Lower lobe of right lung (tissue), 2 donors: ENCODE measurements at regions not wholly inside any gene's neighbourhood (a gene's known extent, or its start where the extent isn't known, plus 50 kb on each side); places are given as distances from the start of the nearest gene placed in this dataset.

Source experiments
- ATAC-seq, 2 donors: fragments of 200-7000 bp; cut with Tn5 transposase; one replicate each; pipeline ENCODE4 v1.9.1; 2020 to 2022; ENCODE audit warnings: mild to moderate bottlenecking in 2 of 2, moderate library complexity in 2 of 2
- DNase-seq: peaks from one replicate; pipeline ENCODE4 v3.0.0-alpha.2; 2020
- H3K27ac ChIP-seq: fragments of 200-600 bp; one replicate; pipeline ENCODE4 v1.8.0; 2022
- H3K27me3 ChIP-seq: fragments of 200-600 bp; one replicate; pipeline ENCODE4 v1.8.0; 2022; ENCODE audit warnings: low read depth
- H3K36me3 ChIP-seq: fragments of 200-600 bp; one replicate; pipeline ENCODE4 v1.8.0; 2022; ENCODE audit warnings: mild to moderate bottlenecking
- H3K4me1 ChIP-seq: fragments of 200-600 bp; one replicate; pipeline ENCODE4 v1.8.0; 2022
- H3K4me3 ChIP-seq: fragments of 200-600 bp; one replicate; pipeline ENCODE4 v1.8.0; 2022; ENCODE audit warnings: mild to moderate bottlenecking
- H3K9me3 ChIP-seq: fragments of 200-600 bp; one replicate; pipeline ENCODE4 v1.8.0; 2022
- intact Hi-C: fragments of 100-400 bp; cut with DNase I; formaldehyde crosslinking; loops from one replicate; pipeline ENCODE4 v1.11.0; 2022
- TF ChIP-seq, protein P1 (sequence below): fragments of 200-600 bp; IDR thresholded peaks from one replicate; pipeline ENCODE4 v1.8.0; 2022; ENCODE audit warnings: antibody characterized with exemption, mild to moderate bottlenecking
- donor health status: DM: no; HTN: yes; CAD: no; lungs with severe emphysema.

DNA sequence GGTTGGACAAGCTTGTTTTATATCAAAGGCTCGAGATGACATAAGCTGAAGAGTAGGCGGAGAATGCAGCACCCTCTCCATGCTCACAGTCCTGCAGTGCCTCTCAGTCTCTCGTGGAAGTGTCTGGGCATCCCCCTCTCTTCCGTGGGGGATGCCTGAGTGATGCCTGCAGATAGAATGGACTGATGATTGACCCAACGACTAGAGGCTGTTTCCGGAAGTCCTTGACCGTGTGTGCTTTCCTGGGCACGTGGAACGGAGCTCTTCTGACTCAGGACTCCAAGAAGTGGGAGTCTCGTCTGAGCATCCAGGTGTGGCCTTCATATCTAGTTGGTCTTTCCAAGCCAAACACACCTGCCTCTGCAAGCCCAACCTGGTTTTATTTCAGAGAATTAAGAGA, 241.8 kb upstream of the IRX2 start:
- TF ChIP-seq, protein P1, sequence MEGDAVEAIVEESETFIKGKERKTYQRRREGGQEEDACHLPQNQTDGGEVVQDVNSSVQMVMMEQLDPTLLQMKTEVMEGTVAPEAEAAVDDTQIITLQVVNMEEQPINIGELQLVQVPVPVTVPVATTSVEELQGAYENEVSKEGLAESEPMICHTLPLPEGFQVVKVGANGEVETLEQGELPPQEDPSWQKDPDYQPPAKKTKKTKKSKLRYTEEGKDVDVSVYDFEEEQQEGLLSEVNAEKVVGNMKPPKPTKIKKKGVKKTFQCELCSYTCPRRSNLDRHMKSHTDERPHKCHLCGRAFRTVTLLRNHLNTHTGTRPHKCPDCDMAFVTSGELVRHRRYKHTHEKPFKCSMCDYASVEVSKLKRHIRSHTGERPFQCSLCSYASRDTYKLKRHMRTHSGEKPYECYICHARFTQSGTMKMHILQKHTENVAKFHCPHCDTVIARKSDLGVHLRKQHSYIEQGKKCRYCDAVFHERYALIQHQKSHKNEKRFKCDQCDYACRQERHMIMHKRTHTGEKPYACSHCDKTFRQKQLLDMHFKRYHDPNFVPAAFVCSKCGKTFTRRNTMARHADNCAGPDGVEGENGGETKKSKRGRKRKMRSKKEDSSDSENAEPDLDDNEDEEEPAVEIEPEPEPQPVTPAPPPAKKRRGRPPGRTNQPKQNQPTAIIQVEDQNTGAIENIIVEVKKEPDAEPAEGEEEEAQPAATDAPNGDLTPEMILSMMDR = no peak
- ATAC-seq = no peak
- H3K27ac ChIP-seq = no peak overlapping the region

GRCh38 chr5:2992806-2993205, 241.3 kb upstream of the IRX2 start:
- no peaks in the 10 kb centered on the region for H3K27me3 ChIP-seq
- ATAC-seq (no peak), DNase-seq (no peak)
- no peaks in the 10 kb centered on the region for H3K4me1 ChIP-seq
- H3K9me3 ChIP-seq = no peaks in the 10 kb centered on the region
- H3K4me3 ChIP-seq = no peak overlapping the region
- H3K36me3 ChIP-seq = no peaks in the 10 kb centered on the region
- TF ChIP-seq, protein P1 = no peak
- no peak overlapping the region for H3K27ac ChIP-seq
- intact Hi-C loops = no loop called here

More for the DNA sequence above, 241.8 kb upstream of the IRX2 start:
- Histone ChIP-seq H3K4me1 (no peaks in the 10 kb centered on the region), H3K9me3 (no peaks in the 10 kb centered on the region), H3K4me3 (no peak overlapping the region), H3K27me3 (no peaks in the 10 kb centered on the region), H3K36me3 (no peaks in the 10 kb centered on the region)
- intact Hi-C loops = no loop called here
- no peak for DNase-seq

DNA sequence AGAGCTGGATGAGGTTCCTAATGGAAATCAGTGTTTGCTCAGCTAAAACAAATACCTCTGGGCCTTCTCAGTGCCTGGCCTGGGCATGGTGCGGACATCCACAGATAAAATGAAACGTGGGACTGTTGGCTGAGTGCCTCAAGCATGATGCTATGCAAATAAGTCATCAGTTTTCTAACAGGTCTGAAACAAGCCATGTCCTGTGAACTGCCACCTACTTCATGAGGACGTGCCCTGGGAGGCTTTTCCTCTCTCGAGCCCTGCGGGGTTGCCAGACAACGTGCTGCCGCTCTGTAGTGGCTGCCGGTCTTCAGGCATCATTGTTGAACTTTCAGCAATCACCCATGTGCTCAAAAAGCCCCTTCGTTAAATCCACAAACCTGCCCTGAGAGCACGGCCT, 240.4 kb upstream of the IRX2 start:
- ATAC-seq (no peak), DNase-seq (no peak)
- TF ChIP-seq, protein P1 = no peak
- Histone ChIP-seq H3K27ac (no peak overlapping the region), H3K36me3 (no peaks in the 10 kb centered on the region), H3K27me3 (no peaks in the 10 kb centered on the region), H3K4me3 (no peak overlapping the region), H3K4me1 (no peaks in the 10 kb centered on the region), H3K9me3 (no peaks in the 10 kb centered on the region)
- intact Hi-C loops = no loop called here

DNA sequence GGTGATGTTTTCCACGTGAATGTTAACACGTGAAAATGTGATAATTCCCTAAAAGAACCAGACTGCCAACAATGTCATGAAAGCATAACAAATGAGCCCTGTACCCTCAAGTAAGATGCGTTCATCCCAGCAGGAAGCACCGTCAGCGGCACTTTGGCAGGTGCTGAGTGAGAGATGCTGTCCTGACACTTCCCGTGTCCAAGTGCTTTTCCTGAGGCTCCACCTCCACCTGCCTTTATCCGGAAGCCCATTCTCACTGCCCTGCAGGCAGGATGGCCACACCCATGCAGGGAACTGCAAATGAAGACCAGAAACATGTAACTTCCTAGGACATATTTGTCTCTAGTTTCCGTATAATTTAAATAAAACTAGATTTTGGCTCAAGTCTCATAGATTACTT, 238.0 kb upstream of the IRX2 start:
- Histone ChIP-seq H3K27ac (no peak overlapping the region), H3K27me3 (no peaks in the 10 kb centered on the region), H3K9me3 (no peaks in the 10 kb centered on the region), H3K4me3 (no peak overlapping the region), H3K36me3 (no peaks in the 10 kb centered on the region), H3K4me1 (no peaks in the 10 kb centered on the region)
- DNase-seq (no peak), ATAC-seq (no peak)
- intact Hi-C loops = no loop called here
- TF ChIP-seq, protein P1 = no peak

- H3K27ac ChIP-seq = no peak overlapping the region
- H3K36me3 ChIP-seq = no peaks in the 10 kb centered on the region
- intact Hi-C loops = no loop called here
- no peaks in the 10 kb centered on the region for H3K9me3 ChIP-seq
- H3K4me1 ChIP-seq = no peaks in the 10 kb centered on the region
- TF ChIP-seq, protein P1 = no peak
- ATAC-seq (no peak), DNase-seq (no peak)
- H3K4me3 ChIP-seq = no peak overlapping the region
- H3K27me3 ChIP-seq = no peaks in the 10 kb centered on the region
These were observed 234.8 kb upstream of the IRX2 start for GRCh38 chr5:2986301-2986700.

DNA sequence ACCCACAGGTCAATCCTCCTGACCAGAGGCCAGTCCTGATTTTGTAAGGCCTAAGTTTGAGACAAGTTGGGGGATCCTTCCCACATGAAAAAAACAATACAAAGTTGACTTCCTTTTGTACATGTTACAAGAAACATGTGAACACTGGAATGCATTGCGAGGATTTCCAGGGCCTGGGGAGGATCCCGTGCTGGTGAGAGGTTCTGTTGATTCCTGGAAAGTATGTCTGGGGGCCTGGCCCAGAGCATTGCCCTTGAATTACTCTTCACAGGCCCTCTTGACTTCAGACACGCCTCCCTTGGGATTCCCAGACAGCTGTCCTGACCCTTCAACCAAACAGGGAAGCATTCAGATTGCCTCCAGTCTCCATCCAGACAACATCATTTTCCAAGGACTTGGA, 234.2 kb upstream of the IRX2 start:
- Histone ChIP-seq H3K4me1 (no peaks in the 10 kb centered on the region), H3K9me3 (no peaks in the 10 kb centered on the region), H3K27ac (no peak overlapping the region), H3K27me3 (no peaks in the 10 kb centered on the region), H3K36me3 (no peaks in the 10 kb centered on the region), H3K4me3 (no peak overlapping the region)
- no peak for DNase-seq
- ATAC-seq = no peak
- TF ChIP-seq, protein P1 = no peak
- intact Hi-C loops = no loop called here
